HG02798 (cell line): ENCODE measurements at regions not wholly inside any gene's neighbourhood (a gene's known extent, or its start where the extent isn't known, plus 50 kb on each side); places are given as distances from the start of the nearest gene placed in this dataset.
"Not testable (repeated sequence)": the region's sequence is repeated elsewhere in the genome, so short reads cannot be mapped to it uniquely, and the experiment has no call there.

Source experiments
- ATAC-seq: cut with Tn5 transposase; IDR thresholded peaks from one replicate; pipeline ENCODE4 v1.9.1; 2021; ENCODE audit warnings: mild to moderate bottlenecking; ENCODE audit not compliant: unreplicated experiment, poor library complexity

GRCh38 chr2:224094413-224094812, 55.3 kb upstream of the SERPINE2 start:
- ATAC-seq, result no peak

- ATAC-seq, result not testable (repeated sequence)
Observed at GRCh38 chr2:224091671-224092070, 52.6 kb upstream of the SERPINE2 start.

GRCh38 chr2:224089606-224090005, 50.5 kb upstream of the SERPINE2 start:
- not testable (repeated sequence) for ATAC-seq
